Brain pericyte (primary cell): ENCODE measurements at regions not wholly inside any gene's neighbourhood (a gene's known extent, or its start where the extent isn't known, plus 50 kb on each side); places are given as distances from the start of the nearest gene placed in this dataset.
"Not testable (repeated sequence)": the region's sequence is repeated elsewhere in the genome, so short reads cannot be mapped to it uniquely, and the experiment has no call there.

Source experiments
- DNase-seq: peaks from one replicate; pipeline ENCODE4 v3.0.0-alpha.2; 2012; ENCODE audit warnings: low read depth, low spot score

DNA sequence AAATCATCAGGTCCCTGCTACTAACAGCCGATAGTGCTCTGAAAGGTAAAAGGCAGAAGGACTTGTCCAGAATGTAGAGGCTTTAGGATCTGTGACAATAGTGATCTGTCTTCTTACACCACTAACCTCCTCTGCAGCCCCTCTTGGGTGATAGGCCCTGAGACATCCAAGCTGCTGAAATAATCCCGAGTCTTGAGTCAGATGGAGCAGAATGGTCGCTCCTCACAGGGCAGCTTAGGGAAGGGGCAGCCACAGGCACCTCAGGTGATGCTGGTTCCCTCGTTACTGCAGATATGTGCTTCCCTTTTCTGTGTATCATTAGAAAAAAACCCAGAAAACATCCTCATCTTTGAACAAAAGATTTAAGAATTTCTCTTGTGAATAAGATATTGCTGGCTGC is 157.1 kb upstream of the DLX2 start:
- no peak for DNase-seq

DNA sequence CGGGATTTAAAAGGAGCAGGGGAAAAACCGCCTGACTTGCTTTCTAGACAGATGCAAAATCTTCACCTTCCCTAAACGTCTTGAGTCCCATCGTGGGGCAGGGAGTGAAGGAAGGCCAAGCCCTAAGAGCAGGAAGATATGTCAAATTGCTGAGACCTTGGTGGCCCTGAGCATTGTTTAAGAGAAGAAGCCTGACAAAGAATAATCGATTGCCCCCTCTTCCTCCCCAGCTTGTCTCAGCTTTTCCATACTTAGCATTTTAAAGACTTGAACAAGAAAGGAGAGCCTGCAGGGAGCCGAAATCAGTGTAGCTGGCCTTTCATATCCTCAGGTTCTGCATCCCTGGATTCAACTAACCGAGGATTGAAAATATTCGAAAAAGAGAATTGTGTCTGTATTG is 157.6 kb upstream of the DLX2 start:
- no peak for DNase-seq

DNA sequence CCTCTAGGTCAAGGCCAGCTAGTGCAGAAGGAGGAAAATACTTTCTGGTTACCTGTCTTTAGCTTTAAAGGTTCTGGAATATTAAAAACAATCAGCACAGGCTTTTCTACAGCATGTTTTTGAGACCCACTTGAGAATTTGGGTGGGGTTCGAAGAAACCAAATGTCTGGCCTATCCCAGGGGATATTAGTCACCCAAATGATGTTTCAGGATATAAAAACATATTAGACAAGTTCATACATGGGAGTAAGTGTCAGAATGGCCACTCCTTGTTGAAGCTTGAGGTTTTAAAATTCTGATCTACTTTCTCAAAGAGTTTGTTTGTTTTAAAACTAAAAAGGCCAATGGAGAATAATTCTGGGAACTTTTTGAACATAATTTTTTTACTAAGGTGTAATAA is 158.6 kb upstream of the DLX2 start:
- no peak for DNase-seq

DNA sequence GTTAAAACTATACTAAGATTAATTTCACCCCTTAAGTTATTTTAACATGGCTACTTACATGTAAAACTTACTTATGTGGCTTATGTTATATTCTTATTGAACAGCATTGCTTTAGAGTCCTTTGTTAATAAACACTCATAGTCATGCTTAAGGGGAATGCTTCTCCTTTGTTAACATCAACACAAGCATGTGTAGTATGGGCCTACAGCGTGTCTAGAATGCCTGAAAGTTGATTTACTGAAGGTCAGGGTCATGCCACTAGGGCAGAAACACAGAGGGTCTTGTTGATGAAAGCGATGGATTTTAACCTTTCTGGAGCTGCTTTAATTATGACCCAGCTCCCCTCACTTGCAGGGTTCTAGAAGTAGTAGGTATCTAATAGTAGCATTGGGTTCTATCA is 159.8 kb upstream of the DLX2 start:
- DNase-seq = no peak

DNA sequence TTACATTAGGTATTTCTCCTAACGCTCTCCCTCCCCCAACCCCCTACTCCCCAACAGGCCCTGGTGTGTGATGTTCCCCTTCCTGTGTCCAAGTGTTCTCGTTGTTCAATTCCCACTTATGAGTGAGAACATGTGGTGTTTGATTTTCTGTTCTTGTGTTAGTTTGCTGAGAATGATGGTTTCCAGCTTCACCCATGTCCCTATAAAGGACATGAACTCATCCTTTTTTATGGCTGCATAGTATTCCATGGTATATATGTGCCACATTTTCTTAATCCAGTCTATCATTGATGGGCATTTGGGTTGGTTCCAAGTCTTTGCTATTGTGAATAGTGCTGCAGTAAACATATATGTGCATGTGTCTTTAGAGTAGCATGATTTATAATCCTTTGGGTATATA is 162.1 kb upstream of the DLX2 start:
- not testable (repeated sequence) for DNase-seq

DNA sequence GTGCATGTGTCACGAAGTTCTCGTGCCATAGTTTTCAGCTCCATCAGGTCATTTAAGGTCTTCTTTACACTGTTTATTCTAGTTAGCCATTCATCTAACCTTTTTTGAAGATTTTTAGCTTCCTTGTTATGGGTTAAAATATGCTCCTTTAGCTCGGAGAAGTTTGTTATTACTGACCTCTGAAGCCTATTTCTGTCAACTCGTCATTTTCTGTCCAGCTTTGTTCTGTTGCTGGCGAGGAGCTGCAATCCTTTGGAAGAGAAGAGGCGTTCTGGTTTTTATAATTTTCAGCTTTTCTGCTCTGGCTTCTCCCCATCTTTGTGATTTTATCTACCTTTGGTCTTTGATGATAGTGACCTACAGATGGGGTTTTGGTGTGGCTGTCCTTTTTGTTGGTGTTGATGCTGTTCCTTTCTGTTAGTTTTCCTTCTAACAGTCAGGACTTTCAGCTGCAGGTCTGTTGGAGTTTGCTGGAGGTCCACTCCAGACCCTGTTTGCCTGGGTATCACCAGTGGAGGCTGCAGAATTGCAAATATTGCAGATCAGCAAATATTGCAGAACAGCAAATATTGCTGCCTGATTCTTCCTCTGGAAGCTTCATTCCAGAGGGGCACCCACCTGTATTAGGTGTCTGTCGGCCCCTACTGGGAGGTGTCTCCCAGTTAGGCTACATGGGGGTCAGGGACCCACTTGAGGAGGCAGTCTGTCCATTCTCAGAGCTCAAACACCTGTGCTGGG is 157.7 kb upstream of the ITGA6 start:
- DNase-seq = not testable (repeated sequence)

DNA sequence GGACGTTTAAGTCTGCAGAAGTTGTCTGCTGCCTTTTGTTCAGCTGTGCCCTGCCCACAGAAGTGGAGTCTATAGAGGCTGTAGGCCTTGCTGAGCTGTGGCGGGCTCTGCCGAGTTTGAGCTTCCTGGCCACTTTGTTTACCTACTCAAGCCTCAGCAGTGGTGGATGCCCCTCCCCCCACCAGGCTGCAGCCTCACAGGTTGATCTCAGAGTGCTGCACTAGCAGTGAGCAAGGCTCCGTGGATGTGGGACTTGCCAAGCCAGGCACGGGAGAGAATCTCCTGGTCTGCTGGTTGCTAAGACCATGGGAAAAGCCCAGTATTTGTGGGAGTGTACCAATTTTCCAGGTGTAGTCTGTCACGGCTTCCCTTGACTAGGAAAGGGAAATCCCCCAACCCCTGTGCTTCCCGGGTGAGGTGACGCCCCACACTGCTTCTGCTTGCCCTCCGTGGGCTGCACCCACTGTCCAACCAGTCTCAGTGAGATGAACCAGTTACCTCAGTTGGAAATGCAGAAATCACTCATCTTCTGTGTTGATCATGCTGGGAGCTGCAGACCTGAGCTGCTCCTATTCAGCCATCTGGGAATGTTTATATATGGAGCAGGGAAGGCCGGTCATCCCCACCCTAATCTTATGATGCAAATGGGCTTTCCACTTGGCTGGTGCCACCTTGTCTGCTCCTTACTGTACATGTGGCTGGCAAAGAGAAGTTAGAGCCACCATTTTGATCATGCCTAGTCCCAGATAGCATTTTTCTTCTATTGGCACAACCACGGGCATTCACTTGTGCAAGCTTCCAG is 156.9 kb upstream of the ITGA6 start:
- DNase-seq = no peak

DNA sequence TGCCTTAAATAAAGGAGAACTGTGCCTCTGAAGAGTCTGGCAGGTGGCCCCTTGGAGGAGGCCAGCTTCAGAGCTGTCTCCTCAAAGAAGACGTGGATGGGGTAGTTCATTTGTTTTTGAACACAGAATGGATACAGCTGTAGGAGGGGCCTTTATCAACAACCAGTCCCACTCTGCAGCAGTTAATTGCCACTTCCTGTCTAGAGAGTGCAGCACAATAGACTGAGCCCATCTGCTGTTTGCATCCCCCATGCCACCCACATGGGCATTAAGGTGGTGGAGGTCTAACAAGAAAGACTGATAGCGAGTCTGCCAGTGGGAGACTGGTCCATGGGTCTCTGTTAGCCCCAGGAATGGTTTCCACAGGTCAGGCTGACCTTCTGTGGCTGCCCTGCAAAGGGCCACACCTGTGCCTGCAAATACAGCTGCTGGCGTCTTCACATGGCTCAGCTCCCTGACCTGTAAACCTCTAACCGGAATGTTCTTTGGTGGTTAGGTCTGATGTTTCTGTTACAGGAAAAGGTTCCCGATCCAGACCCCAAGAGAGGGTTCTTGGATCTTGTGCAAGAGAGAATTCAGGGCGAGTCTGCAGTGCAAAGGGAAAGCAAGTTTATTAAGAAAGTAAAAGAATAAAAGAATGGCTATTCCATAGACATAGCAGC is 153.3 kb upstream of the ITGA6 start:
- no peak for DNase-seq

DNA sequence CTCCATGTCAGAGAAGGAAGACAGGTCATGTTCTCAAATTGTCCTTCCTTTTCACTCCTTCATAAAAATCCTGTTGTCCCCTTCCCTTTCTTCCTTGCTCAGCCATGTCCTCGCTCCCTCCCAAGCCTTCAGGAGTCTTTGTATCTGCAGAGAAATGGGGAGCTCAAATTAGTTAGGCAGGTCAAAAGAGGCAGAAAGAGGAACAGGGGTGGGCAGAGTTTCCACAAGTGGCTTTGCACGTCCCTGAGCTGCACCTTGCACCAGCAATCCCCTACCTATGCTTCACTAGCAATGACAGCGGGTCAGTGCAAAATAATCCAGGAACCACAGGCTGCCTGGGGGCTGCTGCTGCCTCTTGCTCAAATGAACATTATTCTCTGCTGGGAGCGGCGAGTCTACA is 152.1 kb upstream of the ITGA6 start:
- DNase-seq = no peak

DNA sequence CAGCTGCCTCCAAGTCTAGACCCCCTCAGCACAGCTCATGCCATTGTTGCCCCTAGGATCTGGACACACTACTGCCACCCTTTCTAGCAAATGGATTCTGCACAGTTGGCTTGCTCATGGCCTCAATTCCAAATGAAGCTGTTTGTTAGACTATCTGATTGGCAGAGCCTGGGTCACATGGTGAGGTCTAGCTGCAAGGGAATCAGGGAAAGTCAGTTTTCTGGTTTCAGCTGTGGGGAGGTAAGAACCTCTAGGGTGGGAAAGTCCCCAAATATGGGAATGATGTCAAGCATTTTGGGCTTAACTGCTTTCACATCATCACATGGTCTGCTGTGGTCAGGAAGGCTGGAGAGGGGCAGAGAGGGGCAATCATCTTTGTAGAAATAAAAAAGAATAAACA is 150.4 kb upstream of the ITGA6 start:
- no peak for DNase-seq

DNA sequence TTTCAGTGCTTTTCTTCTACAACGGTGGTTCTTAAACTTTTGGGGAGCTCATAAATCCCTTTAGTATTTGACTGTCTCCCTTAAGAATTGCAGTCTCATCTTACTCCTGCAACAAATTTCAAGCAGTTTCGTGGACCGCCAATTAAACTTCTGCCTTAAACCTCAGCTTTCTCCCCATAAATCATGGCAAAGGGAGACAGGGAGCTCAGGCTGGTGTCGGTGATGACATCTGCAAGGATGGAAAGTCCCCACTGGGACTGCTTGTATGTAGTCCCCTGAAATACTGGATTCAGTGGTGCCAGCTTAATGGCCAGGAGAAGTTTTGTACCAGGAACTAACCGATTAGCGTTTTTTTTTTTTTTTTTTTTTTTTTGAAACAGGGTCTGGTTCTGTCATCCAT is 148.7 kb upstream of the ITGA6 start:
- no peak for DNase-seq

DNA sequence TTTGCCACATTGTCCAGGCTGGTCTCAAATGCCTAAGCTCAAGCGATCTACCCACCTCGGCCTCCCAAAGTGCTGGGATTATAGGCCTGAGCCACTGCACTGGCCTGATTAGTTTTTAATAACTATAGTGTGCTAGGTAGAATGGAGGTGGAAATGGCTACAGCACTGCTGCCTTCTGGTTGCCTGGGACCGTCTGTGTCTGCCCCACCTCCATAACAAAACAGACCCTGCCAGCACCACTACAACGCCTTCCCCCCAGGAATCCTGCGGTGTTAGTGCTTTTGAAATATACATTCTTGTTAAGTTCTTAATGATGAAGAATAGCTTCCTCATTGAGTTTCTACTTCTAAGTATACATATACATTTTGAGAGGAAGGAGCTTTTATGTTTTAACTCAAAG is 148.2 kb upstream of the ITGA6 start:
- no peak for DNase-seq

DNA sequence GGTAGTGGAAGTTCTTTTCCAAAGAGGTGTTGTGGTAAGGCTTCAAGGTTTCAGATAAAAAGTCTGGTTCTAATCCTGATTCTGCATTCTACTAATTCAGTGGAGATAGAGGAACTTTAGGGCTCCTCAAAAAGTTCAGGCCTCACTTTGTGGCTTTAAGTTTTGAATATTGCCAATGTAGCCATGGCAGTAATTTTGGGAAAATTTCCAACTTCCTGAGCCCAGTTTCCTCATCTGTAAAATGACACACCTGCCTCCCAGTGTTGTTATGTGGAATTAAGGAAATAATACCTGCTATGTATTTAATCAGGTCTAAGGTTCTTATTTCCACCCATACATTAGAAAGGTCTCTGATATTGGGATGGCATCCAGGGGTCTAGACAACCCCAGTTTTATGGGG is 147.6 kb upstream of the ITGA6 start:
- DNase-seq = no peak

DNA sequence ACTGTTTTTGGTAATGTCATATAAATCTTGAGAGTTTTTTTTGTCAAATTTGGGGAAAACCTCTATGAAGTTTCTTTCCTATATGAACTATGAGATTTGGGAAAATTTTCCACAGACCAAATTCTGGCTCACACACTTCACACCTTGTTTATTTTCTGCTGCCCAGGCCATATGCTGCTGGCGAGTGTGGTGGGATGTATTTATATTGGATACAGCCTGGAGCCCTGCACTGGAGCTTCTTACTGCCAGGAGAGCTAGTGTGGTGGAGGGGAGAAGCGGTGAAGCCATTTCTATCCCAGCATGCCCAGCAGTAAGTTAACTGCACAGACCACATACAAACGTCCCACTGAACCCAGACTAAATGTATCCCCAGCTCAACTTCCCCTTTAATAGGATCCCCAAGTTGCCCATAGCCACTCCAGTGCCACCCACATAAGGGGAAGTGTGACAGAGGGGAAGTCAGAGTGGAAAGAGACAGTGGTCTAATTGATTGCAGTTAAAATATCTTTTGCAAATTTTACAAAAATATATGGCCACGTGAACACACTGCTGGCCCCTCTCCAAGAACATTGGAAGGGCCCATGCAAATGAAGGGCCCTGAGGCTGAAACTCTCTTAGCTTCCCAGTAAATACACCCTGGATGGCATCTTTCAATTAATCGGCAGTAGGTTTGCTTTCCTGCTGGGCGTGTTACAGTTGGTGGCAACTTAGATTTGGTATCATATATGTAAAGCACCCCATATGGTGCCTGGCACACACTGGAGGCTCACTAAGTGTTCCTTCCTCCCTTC is 146.6 kb upstream of the ITGA6 start:
- no peak for DNase-seq

DNA sequence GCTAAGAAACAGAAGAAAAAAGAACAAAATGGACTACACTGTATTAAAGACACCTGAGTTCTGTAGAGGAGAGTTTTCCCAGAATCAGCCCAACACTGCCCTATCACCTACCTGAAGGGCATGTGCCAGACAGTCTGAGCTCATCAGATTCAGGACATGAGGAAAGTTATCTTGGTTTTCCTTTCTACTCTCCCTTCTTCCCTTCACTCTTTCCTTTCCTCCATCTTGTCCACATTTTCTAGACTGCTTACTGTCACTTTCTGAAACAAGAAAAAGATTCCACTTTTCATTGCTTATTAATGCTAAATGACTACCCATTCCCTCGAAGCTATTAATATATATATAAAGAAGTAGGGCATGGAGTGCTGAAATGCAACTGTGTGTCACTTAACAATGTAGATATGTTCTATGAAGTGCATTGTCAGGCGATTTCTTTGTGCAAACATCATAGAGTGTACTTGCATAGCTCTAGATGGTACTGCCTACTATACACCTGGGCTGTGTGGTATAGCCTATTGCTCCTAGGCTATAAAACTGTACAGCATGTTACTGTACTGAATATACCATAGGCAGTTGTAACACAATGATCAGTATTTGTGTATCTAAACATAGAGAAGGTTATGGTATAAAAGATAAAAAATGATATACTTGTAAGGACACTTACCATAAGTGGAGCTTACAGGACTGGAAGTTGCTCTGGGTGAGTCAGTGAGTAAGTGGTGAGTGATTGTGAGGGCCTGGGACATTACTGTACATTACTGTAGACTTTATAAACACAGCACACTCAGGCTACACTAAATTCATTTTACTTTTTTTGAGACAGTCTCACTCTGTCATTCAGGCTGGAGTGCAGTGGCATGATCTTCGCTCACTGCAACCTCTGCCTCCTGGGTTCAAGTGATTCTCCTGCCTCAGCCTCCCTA is 145.5 kb upstream of the ITGA6 start:
- no peak for DNase-seq

DNA sequence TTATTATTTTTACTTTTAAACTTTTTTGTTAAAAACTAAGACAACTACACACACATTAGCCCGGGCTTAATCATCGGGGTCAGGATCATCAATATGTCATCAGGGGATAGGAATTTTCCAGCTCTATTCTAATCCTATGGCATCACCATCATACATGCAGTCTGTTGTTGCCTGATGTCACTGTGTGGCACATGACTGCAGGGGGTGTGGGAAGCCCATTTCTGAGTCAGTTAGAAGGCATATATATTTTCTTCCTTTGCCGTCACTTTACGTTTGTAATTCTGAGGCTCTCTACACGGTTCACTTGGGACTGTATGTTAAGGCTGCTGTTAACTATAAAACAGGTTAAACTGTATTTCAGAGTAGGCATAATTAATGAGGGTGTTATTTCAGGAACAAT is 144.4 kb upstream of the ITGA6 start:
- DNase-seq = peak; percentile 58

DNA sequence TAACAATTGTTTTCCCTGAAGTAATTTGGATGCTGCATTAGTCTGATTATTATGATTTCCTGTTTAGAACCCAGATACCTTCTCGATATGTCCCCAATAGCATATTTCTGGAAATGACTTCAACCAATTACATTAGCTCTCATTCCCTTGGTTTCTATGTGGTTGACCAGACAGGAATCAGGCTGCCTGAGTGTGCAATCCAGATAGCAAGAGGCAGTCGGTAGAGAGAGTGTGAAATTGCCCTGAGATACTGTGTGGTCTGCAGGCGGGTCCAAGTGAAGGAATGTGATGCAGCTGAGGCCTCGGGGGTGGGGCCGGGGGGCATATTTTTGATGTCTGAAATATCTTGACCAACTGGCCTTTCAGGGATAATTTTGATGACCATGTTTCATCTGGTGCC is 143.9 kb upstream of the ITGA6 start:
- no peak for DNase-seq

DNA sequence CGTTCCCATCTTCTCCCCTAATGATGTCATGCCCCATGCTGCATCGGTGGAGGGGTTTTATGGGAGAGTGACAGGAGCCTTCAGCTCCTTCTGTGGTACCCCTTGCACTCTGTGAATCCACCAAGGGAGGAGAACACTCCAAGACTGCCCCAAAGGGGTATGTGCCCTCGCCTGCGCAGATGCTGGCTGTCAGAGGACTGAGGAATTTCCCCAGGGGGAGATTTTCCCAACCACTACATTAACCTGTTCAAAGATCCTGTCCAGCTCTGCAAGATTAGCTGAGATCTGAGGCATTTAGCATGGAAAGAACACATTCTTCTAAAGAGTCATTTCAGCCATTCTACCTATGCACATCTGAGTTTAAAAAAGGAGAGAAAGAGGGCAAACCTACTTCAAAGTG is 143.2 kb upstream of the ITGA6 start:
- DNase-seq = no peak

DNA sequence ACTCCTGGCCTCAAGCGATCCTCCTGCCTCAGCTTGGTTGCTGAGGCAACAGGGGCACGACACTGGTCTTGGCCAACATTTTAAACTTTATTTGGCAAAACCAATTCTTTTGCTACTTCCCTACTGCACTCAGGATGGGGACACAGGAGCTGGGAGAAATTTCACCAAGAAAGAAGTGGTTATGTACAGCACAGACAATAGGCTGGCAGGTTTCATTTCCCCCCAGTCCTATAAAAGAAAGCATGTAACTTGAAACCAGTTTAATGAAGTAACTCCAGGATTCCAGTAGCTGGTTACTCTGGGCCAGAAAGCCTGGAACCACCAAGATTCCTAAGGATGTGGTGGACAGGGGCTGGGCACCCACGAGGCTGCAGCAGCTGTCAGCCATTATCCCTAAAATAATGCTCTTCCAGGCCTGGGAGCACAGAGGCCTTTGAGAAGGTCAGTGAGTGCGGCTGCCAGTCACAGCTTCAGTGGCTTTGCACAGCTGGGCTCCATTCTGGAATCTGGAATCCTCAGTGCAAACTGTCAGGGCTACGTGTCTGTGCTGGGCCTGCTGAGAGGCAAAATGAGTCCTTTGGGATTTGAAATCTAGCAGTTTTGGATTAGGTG is 142.3 kb upstream of the ITGA6 start:
- no peak for DNase-seq

DNA sequence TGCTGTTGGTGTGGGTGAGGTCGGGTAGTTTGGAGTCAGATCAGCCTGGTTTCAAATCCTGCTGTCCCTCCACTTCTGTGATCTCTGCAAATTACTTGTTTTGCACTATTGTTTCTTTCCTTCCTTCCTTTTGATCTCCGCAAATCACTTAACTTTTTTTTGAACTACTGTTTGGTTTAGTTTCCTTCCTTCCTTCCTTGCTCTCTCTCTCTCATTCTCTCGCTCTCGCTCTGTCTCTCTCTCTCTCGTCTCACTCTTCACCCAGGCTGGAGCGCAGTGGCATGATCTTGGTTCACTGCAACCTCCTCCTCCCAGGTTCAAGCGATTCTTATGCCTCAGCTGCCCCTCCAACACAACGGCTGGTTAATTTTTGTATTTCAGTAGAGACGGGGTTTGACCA is 141.6 kb upstream of the ITGA6 start:
- no peak for DNase-seq

DNA sequence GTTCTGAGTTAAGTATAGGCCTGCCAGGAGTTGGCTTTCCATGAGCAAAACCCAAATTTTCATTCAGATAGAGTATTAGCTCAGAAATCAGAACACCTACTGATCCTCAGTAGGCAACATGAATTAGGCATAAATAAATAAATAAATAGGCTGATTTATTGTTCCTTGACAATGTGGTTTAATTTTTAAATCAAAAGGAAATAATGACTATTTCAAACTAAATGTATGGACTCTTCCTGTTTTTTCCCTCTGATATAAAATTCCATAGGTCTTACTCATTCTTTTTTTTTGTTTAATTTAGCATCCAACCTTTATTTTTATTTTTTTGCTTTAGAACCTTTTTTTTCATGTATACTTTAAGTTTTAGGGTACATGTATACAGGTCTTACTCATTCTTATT is 140.2 kb upstream of the ITGA6 start:
- no peak for DNase-seq
